ENCODE measurements at regions not wholly inside any gene's neighbourhood (a gene's known extent, or its start where the extent isn't known, plus 50 kb on each side); places are given as distances from the start of the nearest gene placed in this dataset.

DNA sequence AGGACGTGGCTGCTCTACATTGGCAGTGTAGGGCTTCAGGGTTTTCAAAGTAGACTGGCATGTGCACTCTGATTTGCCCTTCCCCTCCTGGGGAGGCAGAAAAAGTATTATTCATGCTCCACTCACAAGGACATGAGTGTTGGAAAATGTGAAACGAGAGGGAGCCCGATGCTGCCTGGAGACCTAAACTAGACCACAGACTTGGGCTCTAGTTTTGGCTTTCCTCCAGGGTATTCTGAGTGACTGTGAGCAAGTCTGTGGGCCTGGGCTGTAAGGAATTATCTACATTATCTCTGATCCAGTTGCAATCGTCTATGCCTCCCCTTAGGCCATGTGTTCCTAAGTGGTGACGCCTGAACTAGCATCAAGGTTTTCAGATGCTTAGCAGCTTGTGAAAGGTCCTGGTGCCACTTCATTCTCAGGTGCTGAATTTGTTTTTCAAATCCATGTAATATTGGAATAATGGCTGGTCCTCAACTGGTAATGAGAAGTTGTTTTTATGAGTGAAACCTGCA lies 55.0 kb downstream of the MRPL57 start:
- Histone ChIP-seq H3K4me1 (ENCODE audit: control insufficient read depth in 5 of 5, insufficient read depth in 5 of 5, low read length in 5 of 5) (peaks cover 0 to 2% (median 0%) of the 10 kb centered on the region in 5 donors), H3K27me3 (ENCODE audit: control insufficient read depth in 3 of 3, insufficient read depth in 3 of 3, low read length in 2 of 3) (no peaks in the 10 kb centered on the region), H3K4me3 (no peak overlapping the region), H3K9me3 (ENCODE audit: control insufficient read depth in 4 of 4, insufficient read depth in 3 of 4, low read length in 3 of 4) (peaks cover 0 to 2% (median 0%) of the 10 kb centered on the region in 4 donors), H3K27ac (ENCODE audit: low read depth in 1 of 2, low read length in 1 of 2) (no peak overlapping the region), H3K36me3 (ENCODE audit: control insufficient read depth in 4 of 4, insufficient read depth in 4 of 4, low read length in 4 of 4) (no peaks in the 10 kb centered on the region), H3K9ac (ENCODE audit: insufficient read depth in 1 of 2, low read length in 2 of 2) (no peak overlapping the region)
- 74 to 82% methylated on average over 5 of the region's 5 CpGs for WGBS, 2 donors
- ATAC-seq (ENCODE audit: insufficient read depth, low FRiP score) = no peak
- TF ChIP-seq, protein P1, sequence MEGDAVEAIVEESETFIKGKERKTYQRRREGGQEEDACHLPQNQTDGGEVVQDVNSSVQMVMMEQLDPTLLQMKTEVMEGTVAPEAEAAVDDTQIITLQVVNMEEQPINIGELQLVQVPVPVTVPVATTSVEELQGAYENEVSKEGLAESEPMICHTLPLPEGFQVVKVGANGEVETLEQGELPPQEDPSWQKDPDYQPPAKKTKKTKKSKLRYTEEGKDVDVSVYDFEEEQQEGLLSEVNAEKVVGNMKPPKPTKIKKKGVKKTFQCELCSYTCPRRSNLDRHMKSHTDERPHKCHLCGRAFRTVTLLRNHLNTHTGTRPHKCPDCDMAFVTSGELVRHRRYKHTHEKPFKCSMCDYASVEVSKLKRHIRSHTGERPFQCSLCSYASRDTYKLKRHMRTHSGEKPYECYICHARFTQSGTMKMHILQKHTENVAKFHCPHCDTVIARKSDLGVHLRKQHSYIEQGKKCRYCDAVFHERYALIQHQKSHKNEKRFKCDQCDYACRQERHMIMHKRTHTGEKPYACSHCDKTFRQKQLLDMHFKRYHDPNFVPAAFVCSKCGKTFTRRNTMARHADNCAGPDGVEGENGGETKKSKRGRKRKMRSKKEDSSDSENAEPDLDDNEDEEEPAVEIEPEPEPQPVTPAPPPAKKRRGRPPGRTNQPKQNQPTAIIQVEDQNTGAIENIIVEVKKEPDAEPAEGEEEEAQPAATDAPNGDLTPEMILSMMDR (IDR thresholded peaks at IDR 0.05; ENCODE audit: control extremely low read depth, extremely low read depth) = no peak
- DNase-seq = no peak

DNA sequence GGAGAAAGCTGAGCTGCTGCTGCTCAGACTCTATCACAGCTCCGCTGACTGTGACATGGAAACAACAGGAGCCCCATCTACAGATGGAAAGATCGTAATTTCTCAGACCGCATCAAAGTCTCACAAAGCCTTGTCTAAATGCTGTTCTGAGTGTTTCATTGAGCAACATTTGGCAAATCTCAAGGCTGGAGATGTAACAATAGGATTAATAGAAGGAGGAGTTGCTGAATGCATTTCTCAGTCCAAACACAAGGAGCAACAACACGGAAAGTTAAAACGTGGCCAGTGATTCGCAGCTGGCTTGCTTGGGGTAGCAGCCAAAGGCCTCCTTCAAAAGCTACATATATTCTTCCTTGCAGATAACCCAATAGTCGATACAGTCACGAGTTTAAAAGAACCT lies 55.7 kb downstream of the MRPL57 start:
- 66 to 70% methylated on average over 8 of the region's 8 CpGs for WGBS, 2 donors
- no peaks in the 10 kb centered on the region for H3K27me3 ChIP-seq (ENCODE audit: control insufficient read depth in 3 of 3, insufficient read depth in 3 of 3, low read length in 2 of 3)
- no peaks in the 10 kb centered on the region for H3K36me3 ChIP-seq (ENCODE audit: control insufficient read depth in 4 of 4, insufficient read depth in 4 of 4, low read length in 4 of 4)
- TF ChIP-seq, protein P1 (IDR thresholded peaks at IDR 0.05; ENCODE audit: control extremely low read depth, extremely low read depth) = no peak
- DNase-seq (peak; percentile 44 to 83 (median 68)), ATAC-seq (ENCODE audit: insufficient read depth, low FRiP score) (no peak)
- H3K9me3 ChIP-seq (ENCODE audit: control insufficient read depth in 4 of 4, insufficient read depth in 3 of 4, low read length in 3 of 4) = peaks cover 0 to 2% (median 0%) of the 10 kb centered on the region in 4 donors
- H3K27ac ChIP-seq (ENCODE audit: low read depth in 1 of 2, low read length in 1 of 2) = no peak overlapping the region
- H3K4me1 ChIP-seq (ENCODE audit: control insufficient read depth in 5 of 5, insufficient read depth in 5 of 5, low read length in 5 of 5) = peaks cover 0 to 2% (median 0%) of the 10 kb centered on the region in 5 donors
- H3K4me3 ChIP-seq = no peak overlapping the region
- H3K9ac ChIP-seq (ENCODE audit: insufficient read depth in 1 of 2, low read length in 2 of 2) = no peak overlapping the region

DNA sequence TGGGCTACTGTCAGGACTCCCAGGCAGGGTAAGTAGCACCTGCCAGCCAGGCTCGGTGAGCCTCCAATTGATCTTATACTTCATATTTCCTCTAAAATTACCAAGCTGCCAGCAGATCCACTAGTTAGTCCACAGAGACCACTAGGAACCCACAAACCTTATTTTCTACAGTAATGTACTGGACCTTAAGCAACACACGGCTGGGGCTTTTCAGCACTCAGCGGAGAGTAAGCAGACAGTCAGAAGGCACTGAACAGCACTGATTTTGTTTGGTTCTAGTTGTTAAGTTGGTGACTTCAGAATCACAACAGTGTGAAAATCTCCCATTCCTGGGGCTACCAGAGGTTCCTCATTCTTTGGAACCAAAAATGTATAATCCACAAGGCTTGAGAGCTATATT lies 56.1 kb downstream of the MRPL57 start:
- ATAC-seq (ENCODE audit: insufficient read depth, low FRiP score) (no peak), DNase-seq (no peak)
- Histone ChIP-seq H3K4me3 (no peak overlapping the region), H3K36me3 (ENCODE audit: control insufficient read depth in 4 of 4, insufficient read depth in 4 of 4, low read length in 4 of 4) (no peaks in the 10 kb centered on the region), H3K27ac (ENCODE audit: low read depth in 1 of 2, low read length in 1 of 2) (no peak overlapping the region), H3K9ac (ENCODE audit: insufficient read depth in 1 of 2, low read length in 2 of 2) (no peak overlapping the region), H3K4me1 (ENCODE audit: control insufficient read depth in 5 of 5, insufficient read depth in 5 of 5, low read length in 5 of 5) (peaks cover 0 to 2% (median 0%) of the 10 kb centered on the region in 5 donors), H3K9me3 (ENCODE audit: control insufficient read depth in 4 of 4, insufficient read depth in 3 of 4, low read length in 3 of 4) (peaks cover 0 to 2% (median 0%) of the 10 kb centered on the region in 4 donors), H3K27me3 (ENCODE audit: control insufficient read depth in 3 of 3, insufficient read depth in 3 of 3, low read length in 2 of 3) (no peaks in the 10 kb centered on the region)
- TF ChIP-seq, protein P1 (IDR thresholded peaks at IDR 0.05; ENCODE audit: control extremely low read depth, extremely low read depth) = no peak
- 59 to 70% methylated on average over 3 of the region's 3 CpGs for WGBS, 2 donors

DNA sequence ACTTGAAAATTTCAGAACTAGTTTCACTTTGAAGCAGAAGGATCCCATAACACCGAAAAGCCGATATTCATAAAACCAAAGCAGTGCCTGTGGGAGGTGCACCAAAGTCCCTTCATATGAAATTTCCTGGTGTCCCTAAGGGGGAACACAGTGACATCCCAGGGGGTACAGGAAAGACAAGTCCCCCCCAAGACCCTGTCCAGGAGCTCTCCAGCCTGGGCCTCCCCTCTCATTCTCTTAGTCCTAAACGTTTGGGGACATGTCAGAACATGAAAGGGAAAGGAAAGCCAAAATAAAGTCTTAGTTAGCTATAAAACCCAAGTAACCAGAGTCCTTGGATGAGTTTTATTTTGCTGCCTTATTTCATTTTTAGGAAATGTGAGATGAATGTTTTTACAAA lies 56.6 kb downstream of the MRPL57 start:
- 68 to 80% methylated on average over 3 of the region's 3 CpGs for WGBS, 2 donors
- Histone ChIP-seq H3K4me1 (ENCODE audit: control insufficient read depth in 5 of 5, insufficient read depth in 5 of 5, low read length in 5 of 5) (peaks cover 0 to 2% (median 0%) of the 10 kb centered on the region in 5 donors), H3K9ac (ENCODE audit: insufficient read depth in 1 of 2, low read length in 2 of 2) (no peak overlapping the region), H3K9me3 (ENCODE audit: control insufficient read depth in 4 of 4, insufficient read depth in 3 of 4, low read length in 3 of 4) (peaks cover 0 to 2% (median 0%) of the 10 kb centered on the region in 4 donors), H3K36me3 (ENCODE audit: control insufficient read depth in 4 of 4, insufficient read depth in 4 of 4, low read length in 4 of 4) (no peaks in the 10 kb centered on the region), H3K27ac (ENCODE audit: low read depth in 1 of 2, low read length in 1 of 2) (no peak overlapping the region), H3K27me3 (ENCODE audit: control insufficient read depth in 3 of 3, insufficient read depth in 3 of 3, low read length in 2 of 3) (no peaks in the 10 kb centered on the region), H3K4me3 (no peak overlapping the region)
- DNase-seq = no peak
- ATAC-seq (ENCODE audit: insufficient read depth, low FRiP score) = no peak
- TF ChIP-seq, protein P1 (IDR thresholded peaks at IDR 0.05; ENCODE audit: control extremely low read depth, extremely low read depth) = no peak
